ENCODE measurements at regions not wholly inside any gene's neighbourhood (a gene's known extent, or its start where the extent isn't known, plus 50 kb on each side); places are given as distances from the start of the nearest gene placed in this dataset.

GRCh38 chr3:102053375-102053989 lies 204.2 kb downstream of the NFKBIZ start:
- intact Hi-C loops (cut with DNase I) = no loop called here
- Histone ChIP-seq H3K36me3 (no peaks in the 10 kb centered on the region), H3K4me3 (no peak overlapping the region), H3K27me3 (no peaks in the 10 kb centered on the region), H3K4me1 (peaks cover 0 to 5% (median 0%) of the 10 kb centered on the region in 9 donors), H3K9me3 (peaks cover 0 to 22% (median 0%) of the 10 kb centered on the region in 11 donors), H3K27ac (peak overlapping the region in 1 of 10 donors; percentile 5)
- 60 to 88% methylated on average over 4 of the region's 4 CpGs for WGBS, 2 donors
- no peak for DNase-seq
- ATAC-seq = no peak
- TF ChIP-seq CTCF (IDR thresholded peaks at IDR 0.05) = no peak

DNA sequence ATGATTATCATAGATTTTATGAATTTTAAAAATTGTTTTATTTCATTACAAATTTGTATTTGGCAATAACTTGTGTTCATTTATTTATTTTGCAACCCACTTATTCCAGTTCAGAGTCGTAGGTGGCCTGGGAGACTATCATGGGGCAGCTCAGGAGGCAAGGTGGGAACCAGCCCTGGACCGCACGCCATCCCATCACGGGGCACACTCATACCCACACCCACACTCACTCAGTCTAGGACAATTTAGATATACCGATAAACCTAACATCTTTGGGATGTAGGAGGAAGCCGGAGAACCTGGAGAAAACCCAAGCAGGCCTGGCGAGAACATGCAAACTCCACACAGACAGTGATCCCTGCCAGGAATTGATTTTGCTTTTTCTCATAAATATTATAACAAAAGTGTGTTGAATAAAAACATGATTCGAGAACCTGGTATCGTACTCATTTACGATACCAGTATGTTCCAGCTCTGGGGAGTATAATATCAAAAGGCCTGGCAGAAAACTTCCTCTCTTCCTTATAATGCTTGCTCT lies 205.3 kb downstream of the NFKBIZ start:
- Histone ChIP-seq H3K4me3 (no peak overlapping the region), H3K27ac (no peak overlapping the region), H3K36me3 (no peaks in the 10 kb centered on the region), H3K4me1 (peaks cover 0 to 11% (median 0%) of the 10 kb centered on the region in 9 donors), H3K9me3 (peaks cover 0 to 13% (median 0%) of the 10 kb centered on the region in 11 donors), H3K27me3 (no peaks in the 10 kb centered on the region)
- WGBS, 2 donors = 55 to 85% methylated on average over 10 of the region's 10 CpGs
- no peak for TF ChIP-seq CTCF (IDR thresholded peaks at IDR 0.05)
- ATAC-seq (no peak), DNase-seq (no peak)
- intact Hi-C loops (cut with DNase I) = no loop called here

DNA sequence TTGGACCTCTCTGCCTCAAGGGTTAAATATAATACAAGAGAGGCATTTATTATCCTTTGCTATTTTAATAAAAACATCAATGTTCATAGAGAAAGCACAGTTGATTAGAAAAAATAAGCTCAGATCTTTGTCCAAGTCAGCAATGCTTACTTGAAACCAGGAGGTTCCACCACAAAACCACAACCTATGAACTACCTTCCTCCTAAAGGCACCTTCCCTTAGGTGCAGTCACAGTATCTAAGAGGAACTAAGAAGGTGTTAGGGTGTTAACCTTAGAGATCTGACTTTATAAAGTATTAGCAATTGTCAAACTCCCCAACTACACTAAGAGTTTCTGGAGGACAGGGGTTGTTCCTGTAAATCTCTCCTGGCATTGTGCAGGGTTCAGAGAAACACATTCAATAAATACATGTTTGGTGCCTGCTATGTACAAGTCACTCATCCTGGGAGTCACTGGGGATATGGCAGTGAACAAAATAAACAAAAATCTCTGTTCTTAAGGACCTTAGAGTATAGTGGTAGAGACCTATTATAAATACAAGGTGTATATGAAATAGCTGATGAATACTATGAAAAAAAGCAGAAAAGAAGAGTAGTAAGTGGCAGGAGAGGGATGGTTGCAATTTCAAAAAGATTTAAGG lies 208.6 kb downstream of the NFKBIZ start:
- Histone ChIP-seq H3K36me3 (no peaks in the 10 kb centered on the region), H3K27me3 (no peaks in the 10 kb centered on the region), H3K27ac (peak overlapping the region in 1 of 10 donors; percentile 32), H3K4me1 (peaks cover 0 to 11% (median 0%) of the 10 kb centered on the region in 9 donors), H3K9me3 (no peaks in the 10 kb centered on the region), H3K4me3 (no peak overlapping the region)
- intact Hi-C loops (cut with DNase I) = no loop called here
- ATAC-seq = no peak
- no peak for TF ChIP-seq CTCF (IDR thresholded peaks at IDR 0.05)
- DNase-seq = no peak

DNA sequence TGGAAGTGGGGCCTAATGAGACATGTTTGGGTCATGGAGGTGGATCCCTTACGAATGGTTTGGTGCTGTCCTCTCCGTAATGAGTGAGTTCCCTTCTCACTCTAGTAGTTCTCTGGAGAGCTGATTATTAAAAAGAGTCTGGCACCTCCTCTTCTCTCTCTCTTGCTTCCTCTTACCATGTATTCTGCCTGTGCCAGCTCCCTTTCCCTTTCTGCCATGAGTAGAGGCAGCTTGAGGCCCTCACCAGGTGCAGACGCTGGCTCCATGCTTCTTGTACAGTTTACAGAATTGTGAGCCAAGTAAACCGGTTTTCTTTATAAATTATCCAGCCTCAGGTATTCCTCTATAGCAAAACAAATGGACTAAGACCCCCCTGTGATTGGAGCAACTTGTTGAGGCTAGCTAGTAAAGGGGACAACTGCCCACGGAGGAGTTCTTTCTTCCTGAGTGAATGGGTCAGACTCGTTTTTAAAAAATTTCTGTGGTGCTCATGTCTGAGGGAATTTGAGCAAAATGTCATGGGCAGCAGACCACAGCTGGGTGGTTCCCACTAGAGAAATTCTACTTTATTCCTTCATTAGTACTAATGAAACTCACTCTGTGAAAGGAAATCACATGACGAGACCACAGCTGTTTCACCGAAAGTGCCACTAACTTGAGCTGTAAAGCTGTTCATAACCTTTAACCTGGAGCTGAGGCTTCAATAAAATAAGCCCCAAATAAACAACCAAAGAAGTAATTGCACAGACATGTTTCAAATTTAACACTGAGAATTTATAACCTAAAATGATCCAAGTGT lies 210.0 kb downstream of the NFKBIZ start:
- 91 to 92% methylated on average over 8 of the region's 8 CpGs for WGBS, 2 donors
- Histone ChIP-seq H3K9me3 (no peaks in the 10 kb centered on the region), H3K27me3 (no peaks in the 10 kb centered on the region), H3K4me1 (peaks cover 0 to 11% (median 0%) of the 10 kb centered on the region in 9 donors), H3K36me3 (no peaks in the 10 kb centered on the region), H3K4me3 (no peak overlapping the region), H3K27ac (peak overlapping the region in 1 of 10 donors; percentile 10)
- TF ChIP-seq CTCF (IDR thresholded peaks at IDR 0.05) = no peak
- no peak for DNase-seq
- no peak for ATAC-seq
- intact Hi-C loops (cut with DNase I) = no loop called here
